ENCODE measurements at regions not wholly inside any gene's neighbourhood (a gene's known extent, or its start where the extent isn't known, plus 50 kb on each side); places are given as distances from the start of the nearest gene placed in this dataset.

DNA sequence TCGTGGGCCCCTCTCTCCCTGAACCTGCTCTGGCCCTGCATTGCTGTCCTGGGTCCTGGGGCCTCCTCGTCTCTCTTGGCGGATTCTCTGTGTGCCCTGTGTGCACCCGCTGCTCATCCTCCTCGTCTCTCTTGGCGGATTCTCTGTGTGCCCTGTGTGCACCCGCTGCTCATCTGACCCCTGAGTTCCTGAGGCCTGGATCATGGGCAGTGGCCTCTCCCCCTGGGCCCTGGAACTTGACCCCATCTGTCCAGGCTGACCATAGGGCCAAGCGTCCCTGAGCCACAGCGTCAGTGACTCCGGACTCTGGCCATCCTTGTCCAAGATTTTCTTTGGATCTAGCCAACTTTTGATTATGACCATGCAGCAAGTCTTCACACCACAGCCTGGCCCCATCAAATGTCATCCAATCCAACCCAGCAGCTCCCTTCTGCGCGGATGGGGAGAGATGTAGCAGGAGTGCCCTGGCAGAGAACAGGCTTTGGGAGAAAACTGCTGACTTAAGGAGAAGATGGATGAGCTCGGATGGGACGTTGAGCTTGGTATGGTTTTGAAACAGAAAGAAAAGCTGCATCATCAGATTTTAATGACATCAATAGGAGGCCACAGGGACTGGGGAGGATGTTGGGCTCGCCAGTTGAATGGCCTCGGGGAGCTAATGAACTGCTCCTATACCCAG, 455.1 kb upstream of the HS6ST1 start:
- H3K36me3 ChIP-seq: no peaks in the 10 kb centered on the region
- H3K4me1 ChIP-seq: no peaks in the 10 kb centered on the region
- no peaks in the 10 kb centered on the region for H3K9me3 ChIP-seq
- no peak overlapping the region for H3K27ac ChIP-seq
- H3K27me3 ChIP-seq: no peaks in the 10 kb centered on the region
- no peak overlapping the region for H3K4me3 ChIP-seq
- DNase-seq: peak in 1 of 3 donors; percentile 10
- TF ChIP-seq, protein P1, sequence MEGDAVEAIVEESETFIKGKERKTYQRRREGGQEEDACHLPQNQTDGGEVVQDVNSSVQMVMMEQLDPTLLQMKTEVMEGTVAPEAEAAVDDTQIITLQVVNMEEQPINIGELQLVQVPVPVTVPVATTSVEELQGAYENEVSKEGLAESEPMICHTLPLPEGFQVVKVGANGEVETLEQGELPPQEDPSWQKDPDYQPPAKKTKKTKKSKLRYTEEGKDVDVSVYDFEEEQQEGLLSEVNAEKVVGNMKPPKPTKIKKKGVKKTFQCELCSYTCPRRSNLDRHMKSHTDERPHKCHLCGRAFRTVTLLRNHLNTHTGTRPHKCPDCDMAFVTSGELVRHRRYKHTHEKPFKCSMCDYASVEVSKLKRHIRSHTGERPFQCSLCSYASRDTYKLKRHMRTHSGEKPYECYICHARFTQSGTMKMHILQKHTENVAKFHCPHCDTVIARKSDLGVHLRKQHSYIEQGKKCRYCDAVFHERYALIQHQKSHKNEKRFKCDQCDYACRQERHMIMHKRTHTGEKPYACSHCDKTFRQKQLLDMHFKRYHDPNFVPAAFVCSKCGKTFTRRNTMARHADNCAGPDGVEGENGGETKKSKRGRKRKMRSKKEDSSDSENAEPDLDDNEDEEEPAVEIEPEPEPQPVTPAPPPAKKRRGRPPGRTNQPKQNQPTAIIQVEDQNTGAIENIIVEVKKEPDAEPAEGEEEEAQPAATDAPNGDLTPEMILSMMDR (IDR thresholded peaks at IDR 0.05): no peak
- TF ChIP-seq POLR2A (IDR thresholded peaks at IDR 0.05): no peak

DNA sequence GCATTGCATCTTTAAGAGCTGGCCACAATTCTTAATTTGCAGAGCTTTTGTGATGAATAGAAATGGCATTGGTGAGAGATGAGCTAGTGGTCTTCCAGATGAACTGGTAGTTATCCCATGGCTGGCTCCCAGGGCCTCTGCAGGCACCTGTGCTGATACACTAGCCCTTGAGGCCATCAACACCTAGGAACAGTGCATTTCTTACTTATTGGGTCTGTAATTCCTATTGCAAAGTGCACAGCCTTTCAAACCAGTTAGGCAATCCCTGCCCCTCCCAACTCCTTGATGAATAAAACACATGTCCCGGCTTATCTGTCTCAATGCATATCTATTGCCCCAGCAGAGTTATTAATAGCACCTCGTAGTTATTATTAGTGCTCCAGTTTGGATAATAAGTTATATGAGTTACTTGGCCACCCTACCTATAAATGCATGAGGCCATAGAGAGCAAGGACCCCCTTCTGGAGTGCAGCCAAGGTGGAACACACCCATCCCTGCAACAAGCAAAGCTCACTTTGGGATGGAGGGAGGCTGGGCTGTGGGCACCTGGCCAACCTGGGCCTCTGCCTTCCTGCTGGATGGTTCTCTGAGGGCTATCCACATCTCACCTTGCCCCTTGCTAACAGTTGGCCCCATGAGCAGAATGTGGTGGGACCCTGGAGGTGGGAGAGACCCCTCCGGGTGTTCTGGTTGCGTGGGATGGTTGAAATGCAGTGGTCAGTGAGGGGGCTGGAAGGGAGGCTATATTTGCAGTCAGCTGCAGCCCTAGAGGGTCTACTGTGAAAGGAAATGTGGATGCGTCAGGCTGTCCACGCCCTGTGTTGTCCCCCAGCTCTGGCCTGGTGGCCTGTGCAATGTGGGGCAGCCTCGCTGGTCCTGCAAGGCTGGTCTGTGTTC, 455.9 kb upstream of the HS6ST1 start:
- peak in 1 of 3 donors; percentile 13 for DNase-seq
- Histone ChIP-seq H3K9me3 (no peaks in the 10 kb centered on the region), H3K27me3 (no peaks in the 10 kb centered on the region), H3K4me1 (no peaks in the 10 kb centered on the region), H3K36me3 (no peaks in the 10 kb centered on the region), H3K4me3 (no peak overlapping the region), H3K27ac (no peak overlapping the region)
- no peak for TF ChIP-seq POLR2A (IDR thresholded peaks at IDR 0.05)
- TF ChIP-seq, protein P1 (IDR thresholded peaks at IDR 0.05): no peak

DNA sequence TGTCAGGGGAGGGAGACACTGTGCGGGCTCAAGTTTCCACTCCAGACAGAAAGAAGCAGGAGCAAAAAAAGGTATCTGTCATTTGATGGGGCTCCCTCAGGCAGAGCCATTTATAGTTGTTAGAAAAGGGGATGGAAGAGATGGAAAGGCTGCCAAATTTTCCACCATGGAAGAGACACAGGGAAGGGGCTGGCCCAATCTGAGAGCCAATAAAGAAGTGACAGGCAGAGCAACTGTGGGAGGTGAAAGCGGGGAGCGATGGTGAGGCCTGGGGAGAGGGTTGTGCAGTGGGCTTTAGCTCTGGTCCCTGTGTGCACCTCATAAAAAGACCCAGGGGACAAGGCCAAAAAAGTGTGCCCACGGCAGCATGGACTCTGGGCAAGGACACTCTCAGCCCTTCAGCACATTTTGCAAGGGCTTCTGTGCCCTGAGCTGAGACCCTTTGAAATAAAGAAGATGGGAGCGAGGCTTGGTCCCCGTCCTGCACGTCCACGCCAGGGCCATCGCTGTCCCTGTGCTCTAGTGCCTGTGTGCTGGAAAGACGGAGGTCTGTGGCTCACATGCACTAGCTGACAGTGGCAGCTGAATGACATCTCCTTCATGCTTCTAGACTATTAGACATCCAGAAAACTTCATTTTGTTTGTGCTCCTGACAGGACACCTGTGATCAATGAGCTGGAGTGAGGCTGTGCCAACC, 456.7 kb upstream of the HS6ST1 start:
- no peak overlapping the region for H3K4me3 ChIP-seq
- no peaks in the 10 kb centered on the region for H3K4me1 ChIP-seq
- H3K27me3 ChIP-seq: no peaks in the 10 kb centered on the region
- H3K27ac ChIP-seq: no peak overlapping the region
- peak in 1 of 3 donors; percentile 17 for DNase-seq
- H3K36me3 ChIP-seq: no peaks in the 10 kb centered on the region
- no peaks in the 10 kb centered on the region for H3K9me3 ChIP-seq
- TF ChIP-seq, protein P1 (IDR thresholded peaks at IDR 0.05): no peak
- TF ChIP-seq POLR2A (IDR thresholded peaks at IDR 0.05): no peak

DNA sequence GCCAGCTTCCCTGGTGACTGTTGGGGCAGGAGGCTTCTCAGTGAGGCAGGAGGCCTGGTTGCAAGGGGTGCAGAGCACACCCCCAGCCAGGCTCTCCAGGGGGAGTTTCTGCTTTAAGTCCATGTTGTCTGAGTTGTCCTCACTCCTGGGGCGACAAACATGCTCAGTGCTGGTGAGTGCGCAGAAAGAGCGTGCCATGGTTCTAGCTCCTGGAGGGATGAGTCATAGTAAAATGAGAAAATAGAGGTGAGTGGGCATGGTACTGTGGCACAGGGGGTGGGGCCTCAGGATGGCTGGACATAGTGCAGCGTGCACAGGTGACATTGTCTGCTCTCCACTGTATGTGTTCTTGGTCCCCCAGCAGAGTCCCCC, 457.2 kb upstream of the HS6ST1 start:
- TF ChIP-seq, protein P1 (IDR thresholded peaks at IDR 0.05): no peak
- no peak for TF ChIP-seq POLR2A (IDR thresholded peaks at IDR 0.05)
- Histone ChIP-seq H3K4me1 (no peaks in the 10 kb centered on the region), H3K27me3 (no peaks in the 10 kb centered on the region), H3K27ac (no peak overlapping the region), H3K36me3 (no peaks in the 10 kb centered on the region), H3K9me3 (no peaks in the 10 kb centered on the region), H3K4me3 (no peak overlapping the region)
- DNase-seq: peak in 1 of 3 donors; percentile 19

DNA sequence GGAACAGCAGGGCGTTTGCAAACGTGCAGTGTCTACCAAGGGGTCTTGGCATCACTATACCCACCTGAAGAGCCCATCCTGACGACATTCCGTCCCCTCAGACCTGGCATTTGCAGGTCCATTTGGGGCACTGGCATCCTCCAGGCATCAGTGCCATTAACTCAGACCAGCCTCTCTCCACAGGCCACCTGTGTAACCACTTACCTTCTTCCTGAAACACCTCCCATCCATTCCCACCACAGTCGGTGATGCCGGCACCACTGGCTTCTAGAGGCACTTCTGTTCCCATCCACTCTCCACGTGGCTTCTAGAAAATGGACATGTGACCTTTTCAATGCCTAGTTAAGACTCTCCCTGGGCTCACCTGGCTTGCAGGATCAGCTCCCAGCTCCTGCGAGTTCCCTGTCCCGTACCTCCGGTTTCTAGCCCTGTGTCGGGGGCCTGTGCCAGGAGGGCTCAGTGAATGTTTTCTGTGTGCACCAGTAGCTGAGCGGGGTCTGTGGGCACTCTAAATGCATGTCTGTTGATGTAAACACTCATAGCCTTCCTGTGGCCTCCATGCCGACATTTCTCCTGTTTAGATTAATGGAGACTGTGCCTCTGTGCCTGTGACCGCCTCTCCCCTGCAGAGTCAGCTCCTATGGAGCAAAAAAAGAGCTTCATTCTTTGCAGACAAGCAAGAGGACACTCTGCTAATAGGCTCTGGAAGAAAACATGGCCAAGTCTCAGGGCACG, 458.0 kb upstream of the HS6ST1 start:
- Histone ChIP-seq H3K27ac (no peak overlapping the region), H3K36me3 (no peaks in the 10 kb centered on the region), H3K4me3 (no peak overlapping the region), H3K4me1 (no peaks in the 10 kb centered on the region), H3K9me3 (no peaks in the 10 kb centered on the region), H3K27me3 (no peaks in the 10 kb centered on the region)
- peak in 1 of 3 donors; percentile 29 for DNase-seq
- TF ChIP-seq, protein P1 (IDR thresholded peaks at IDR 0.05): no peak
- TF ChIP-seq POLR2A (IDR thresholded peaks at IDR 0.05): no peak

Measured in Peyer's patch (tissue), 4 donors.